Activated naive CD4-positive, alpha-beta T cell treated with anti-CD3 and anti-CD28 coated beads, Interleukin-2, amount 50 U/mL, for 72 hours (primary cell): ENCODE measurements at regions not wholly inside any gene's neighbourhood (a gene's known extent, or its start where the extent isn't known, plus 50 kb on each side); places are given as distances from the start of the nearest gene placed in this dataset.

Experiments
- ATAC-seq, 2 donors: fragments of 150-1000 bp; cut with Tn5 transposase; 2 replicates each; pipeline ENCODE4 v1.10.0; 2021; ENCODE audit warnings: mild to moderate bottlenecking in 2 of 2, moderate library complexity in 2 of 2
- DNase-seq, 2 donors: peaks; one replicate each; pipeline ENCODE4 v3.0.0; 2021 to 2022; ENCODE audit warnings: low spot score in 2 of 2
- H3K27ac Mint-ChIP-seq, 2 donors: one replicate each; pipeline ENCODE4 v1.8.0; 2022; ENCODE audit warnings: mild to moderate bottlenecking in 2 of 2, mixed read lengths in 2 of 2
- H3K36me3 Mint-ChIP-seq, 2 donors: one replicate each; pipeline ENCODE4 v1.8.0; 2022; ENCODE audit warnings: mixed read lengths in 2 of 2
- H3K9me3 Mint-ChIP-seq, 2 donors: one replicate each; pipeline ENCODE4 v1.8.0; 2022; ENCODE audit warnings: mixed read lengths in 2 of 2

GRCh38 chr20:40427026-40427425, 262.0 kb downstream of the MAFB start:
- Mint-ChIP-seq H3K27ac (peak overlapping the region in 1 of 2 donors; percentile 31), H3K36me3 (no peaks in the 10 kb centered on the region), H3K9me3 (peaks cover 0 to 4% of the 10 kb centered on the region in 2 donors)
- ATAC-seq (no peak), DNase-seq (no peak)

GRCh38 chr20:40424695-40425094, 264.3 kb downstream of the MAFB start:
- Mint-ChIP-seq H3K27ac (no peak overlapping the region), H3K36me3 (no peaks in the 10 kb centered on the region), H3K9me3 (peaks cover 0 to 4% of the 10 kb centered on the region in 2 donors)
- ATAC-seq (no peak), DNase-seq (no peak)

GRCh38 chr20:40422656-40423055, 266.4 kb downstream of the MAFB start:
- H3K36me3 Mint-ChIP-seq: no peaks in the 10 kb centered on the region
- peaks cover 0 to 4% of the 10 kb centered on the region in 2 donors for H3K9me3 Mint-ChIP-seq
- no peak for DNase-seq
- H3K27ac Mint-ChIP-seq: no peak overlapping the region
- no peak for ATAC-seq

- H3K9me3 Mint-ChIP-seq: no peaks in the 10 kb centered on the region
- no peak for DNase-seq
- ATAC-seq: no peak
Observed at GRCh38 chr20:40416274-40416673, 272.8 kb downstream of the MAFB start.

GRCh38 chr20:40414843-40415615, 274.0 kb downstream of the MAFB start:
- DNase-seq (no peak), ATAC-seq (no peak)
- Mint-ChIP-seq H3K9me3 (no peaks in the 10 kb centered on the region), H3K27ac (no peak overlapping the region), H3K36me3 (no peaks in the 10 kb centered on the region)

More at GRCh38 chr20:40416274-40416673, 272.8 kb downstream of the MAFB start:
- Mint-ChIP-seq H3K27ac (no peak overlapping the region), H3K36me3 (no peaks in the 10 kb centered on the region)

DNA sequence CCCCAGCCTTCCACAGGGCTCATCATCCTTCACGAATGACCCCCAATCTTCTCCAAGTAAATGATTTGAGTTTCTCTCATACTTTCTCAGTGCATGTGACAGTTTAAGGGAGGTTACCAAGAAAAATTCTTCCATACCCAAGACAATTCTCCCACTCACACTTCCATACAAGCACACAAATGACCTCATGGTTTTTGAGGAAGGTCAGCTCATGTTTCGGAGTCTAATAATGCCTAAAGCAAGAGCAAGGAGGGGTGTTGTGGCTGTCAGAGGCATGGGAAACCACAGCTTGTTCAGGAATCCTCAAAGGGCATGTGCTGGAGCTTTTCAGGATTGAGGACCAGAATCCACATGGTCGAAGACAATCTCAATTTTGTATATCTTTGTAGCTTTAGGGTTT, 279.0 kb downstream of the MAFB start:
- ATAC-seq (no peak), DNase-seq (no peak)
- Mint-ChIP-seq H3K36me3 (no peaks in the 10 kb centered on the region), H3K27ac (no peak overlapping the region), H3K9me3 (peaks cover 0 to 3% of the 10 kb centered on the region in 2 donors)

DNA sequence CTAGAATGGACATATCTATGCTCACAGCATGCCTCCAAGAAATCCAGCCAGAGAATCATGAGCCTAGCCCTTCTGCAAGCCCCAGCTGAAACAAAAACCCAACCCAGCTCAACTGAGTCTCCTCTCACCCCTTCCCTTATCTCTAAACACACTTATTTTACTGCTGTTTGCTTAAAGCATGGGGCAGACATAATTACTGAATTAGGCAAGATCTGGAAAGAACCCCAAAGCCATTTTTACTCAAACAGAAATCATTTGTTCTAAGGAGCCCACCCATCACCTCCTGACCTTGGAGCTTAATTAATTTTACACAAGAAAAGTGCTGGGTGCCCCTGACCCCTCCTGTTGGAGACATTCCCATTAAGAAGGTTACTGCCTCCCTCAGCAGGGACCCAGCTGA, 291.6 kb downstream of the MAFB start:
- ATAC-seq (no peak), DNase-seq (no peak)
- Mint-ChIP-seq H3K27ac (no peak overlapping the region), H3K9me3 (peaks cover 4 to 13% of the 10 kb centered on the region in 2 donors), H3K36me3 (no peaks in the 10 kb centered on the region)

GRCh38 chr20:40393197-40394079, 295.6 kb downstream of the MAFB start:
- H3K9me3 Mint-ChIP-seq: peaks cover 8 to 10% of the 10 kb centered on the region in 2 donors
- H3K36me3 Mint-ChIP-seq: no peaks in the 10 kb centered on the region

GRCh38 chr20:40390654-40391053, 298.4 kb downstream of the MAFB start:
- ATAC-seq (no peak), DNase-seq (no peak)
- Mint-ChIP-seq H3K36me3 (peaks cover 6% of the 10 kb centered on the region in 2 donors), H3K9me3 (peaks cover 8 to 14% of the 10 kb centered on the region in 2 donors), H3K27ac (no peak overlapping the region)

More at GRCh38 chr20:40393197-40394079, 295.6 kb downstream of the MAFB start:
- ATAC-seq: no peak
- no peak overlapping the region for H3K27ac Mint-ChIP-seq
- DNase-seq: no peak

- no peak for DNase-seq
- Mint-ChIP-seq H3K27ac (no peak overlapping the region), H3K36me3 (no peaks in the 10 kb centered on the region), H3K9me3 (peaks cover 0 to 4% of the 10 kb centered on the region in 2 donors)
- no peak for ATAC-seq
Observed at GRCh38 chr20:40370800-40371199, 318.2 kb downstream of the MAFB start.

GRCh38 chr20:40368876-40369275, 320.2 kb downstream of the MAFB start:
- Mint-ChIP-seq H3K36me3 (no peaks in the 10 kb centered on the region), H3K27ac (no peak overlapping the region), H3K9me3 (no peaks in the 10 kb centered on the region)
- no peak for DNase-seq
- no peak for ATAC-seq

DNA sequence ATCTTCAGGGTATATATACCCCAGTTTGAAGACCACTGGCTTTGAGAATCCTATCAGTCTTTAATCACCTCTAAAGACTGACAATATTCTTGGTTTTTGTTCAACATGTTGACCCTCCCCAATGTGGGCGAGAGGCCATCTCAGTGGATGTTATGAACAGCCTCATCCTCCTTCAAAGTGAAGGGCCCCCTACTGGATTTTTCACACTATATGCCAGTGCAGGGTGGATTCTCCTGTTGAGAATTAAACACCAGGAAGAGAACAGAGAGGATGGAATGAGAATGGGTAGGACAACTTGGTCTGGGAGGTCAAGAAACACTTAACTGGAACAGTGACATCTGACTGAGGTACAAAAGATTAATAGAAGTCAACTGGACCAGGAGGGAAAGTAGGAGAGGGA, 327.1 kb downstream of the MAFB start:
- DNase-seq: no peak
- Mint-ChIP-seq H3K9me3 (peaks cover 5 to 10% of the 10 kb centered on the region in 2 donors), H3K27ac (no peak overlapping the region), H3K36me3 (no peaks in the 10 kb centered on the region)
- ATAC-seq: no peak

GRCh38 chr20:40359131-40359912, 329.7 kb downstream of the MAFB start:
- no peak for DNase-seq
- Mint-ChIP-seq H3K9me3 (peaks cover 5 to 15% of the 10 kb centered on the region in 2 donors), H3K27ac (no peak overlapping the region), H3K36me3 (no peaks in the 10 kb centered on the region)
- no peak for ATAC-seq

- Mint-ChIP-seq H3K36me3 (no peaks in the 10 kb centered on the region), H3K27ac (no peak overlapping the region), H3K9me3 (peaks cover 5 to 15% of the 10 kb centered on the region in 2 donors)
- ATAC-seq (no peak), DNase-seq (no peak)
Observed at GRCh38 chr20:40354880-40355279, 334.2 kb downstream of the MAFB start.

GRCh38 chr20:40343390-40343789, 345.6 kb downstream of the MAFB start:
- peaks cover 27 to 43% of the 10 kb centered on the region in 2 donors for H3K9me3 Mint-ChIP-seq
- peaks cover 10 to 23% of the 10 kb centered on the region in 2 donors for H3K36me3 Mint-ChIP-seq
- ATAC-seq (no peak), DNase-seq (no peak)
- no peak overlapping the region for H3K27ac Mint-ChIP-seq

DNA sequence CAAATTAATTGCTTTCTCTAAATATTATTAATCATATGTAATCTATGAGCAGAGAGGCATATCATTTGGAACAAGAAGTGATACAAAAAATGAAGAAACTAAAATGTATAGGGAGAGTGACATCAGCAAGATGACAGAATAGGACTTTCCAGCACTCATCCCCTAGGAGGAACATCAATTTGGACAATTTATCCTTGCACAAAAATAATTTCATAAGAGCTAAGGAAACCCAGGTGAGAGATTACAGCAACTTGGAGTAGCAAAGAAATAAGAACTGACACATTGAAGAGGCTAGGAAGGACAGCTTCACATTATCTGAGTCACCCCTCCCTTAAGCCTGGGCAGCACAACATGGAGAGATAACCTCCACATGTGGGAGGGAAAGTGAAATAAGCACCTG, 347.5 kb downstream of the MAFB start:
- Mint-ChIP-seq H3K9me3 (peaks cover 23 to 32% of the 10 kb centered on the region in 2 donors), H3K36me3 (peaks cover 10 to 18% of the 10 kb centered on the region in 2 donors), H3K27ac (no peak overlapping the region)
- DNase-seq: no peak
- no peak for ATAC-seq
